ENCODE measurements at regions not wholly inside any gene's neighbourhood (a gene's known extent, or its start where the extent isn't known, plus 50 kb on each side); places are given as distances from the start of the nearest gene placed in this dataset.
A peak's percentile ranks its signal among the peaks of the same experiment; 100 is the strongest.
"Not testable (repeated sequence)": the region's sequence is repeated elsewhere in the genome, so short reads cannot be mapped to it uniquely, and the experiment has no call there.

DNA sequence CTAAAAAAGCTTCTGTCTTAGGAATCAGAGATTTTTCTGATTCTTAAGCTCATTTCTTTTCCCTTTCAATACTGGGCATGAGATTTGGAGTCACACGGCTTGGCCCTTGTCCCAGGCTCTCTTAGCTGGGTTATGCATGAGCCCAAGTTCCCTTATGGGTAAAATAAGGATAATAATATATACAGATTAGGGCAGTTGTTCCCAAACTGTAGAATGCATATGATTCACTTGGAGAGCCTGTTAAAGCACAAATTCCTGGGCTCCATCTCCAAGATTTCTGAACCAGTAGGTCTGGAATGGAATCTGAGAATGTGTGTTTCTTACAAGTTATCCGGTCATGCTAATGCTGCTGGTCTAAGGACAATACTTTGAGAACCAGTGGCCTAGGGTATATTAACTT is 154.0 kb downstream of the REEP3 start:
- DNase-seq: no peak

- no peak for DNase-seq
Observed at GRCh38 chr10:63677001-63677400, 155.8 kb downstream of the REEP3 start.

GRCh38 chr10:63680545-63680944 is 159.3 kb downstream of the REEP3 start:
- not testable (repeated sequence) for DNase-seq

DNA sequence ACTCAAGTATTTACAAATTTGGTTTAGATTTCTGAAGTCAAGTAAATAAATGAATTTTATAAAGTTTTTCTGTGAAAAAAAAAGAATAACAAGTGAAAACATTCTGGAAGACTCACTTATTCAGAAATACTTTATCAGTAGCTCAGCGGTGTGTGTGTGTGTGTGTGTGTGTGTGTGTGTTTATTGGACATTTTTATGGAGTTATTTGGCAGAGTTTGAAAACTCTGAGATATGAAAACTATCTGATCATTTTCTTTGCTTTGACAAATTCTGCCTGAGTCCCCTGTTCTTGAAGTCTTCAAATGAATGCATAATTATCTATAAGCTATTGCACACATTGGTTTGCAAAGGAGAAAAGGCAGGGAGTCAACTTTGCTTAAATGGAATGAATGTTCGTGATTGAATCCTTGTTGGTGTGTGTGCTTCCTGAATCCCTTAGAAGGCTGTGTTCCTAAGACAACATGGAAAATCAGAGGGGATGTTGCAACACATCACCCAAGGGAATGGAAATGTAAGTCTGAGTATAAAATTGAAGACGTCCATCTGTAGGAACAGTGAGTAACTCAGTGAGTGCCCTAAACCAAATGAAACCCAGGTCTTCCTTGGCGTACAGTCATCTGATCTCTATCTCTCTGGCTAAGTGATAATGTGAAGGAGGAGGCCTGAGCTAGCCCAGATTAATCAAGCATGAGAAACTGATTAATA is 160.9 kb downstream of the REEP3 start:
- no peak for DNase-seq

GRCh38 chr10:63682698-63683052 is 161.5 kb downstream of the REEP3 start:
- DNase-seq: not testable (repeated sequence)

DNA sequence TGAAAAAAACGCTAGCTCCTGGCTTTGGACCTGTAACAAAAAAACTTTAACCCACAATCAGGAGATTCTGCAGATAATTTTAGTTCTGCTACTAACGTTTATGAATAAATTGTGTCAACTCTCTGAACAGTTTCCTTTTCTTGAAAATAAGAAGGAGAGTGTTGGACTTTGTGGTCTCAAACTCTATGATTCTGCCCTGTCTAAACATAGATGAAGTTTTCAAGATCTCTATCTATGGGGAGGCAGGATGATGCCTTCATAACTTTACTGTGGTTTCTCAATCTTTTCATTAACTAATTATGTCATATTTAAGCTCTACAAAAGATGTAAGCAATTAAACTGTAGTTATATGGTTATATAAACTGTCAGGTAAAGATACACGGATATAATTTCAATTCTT is 162.0 kb downstream of the REEP3 start:
- DNase-seq: no peak

- no peak for DNase-seq
Observed at GRCh38 chr10:63683686-63684085, 162.5 kb downstream of the REEP3 start.

GRCh38 chr10:63684257-63684936 is 163.2 kb downstream of the REEP3 start:
- DNase-seq: no peak

GRCh38 chr10:63689768-63690167 is 168.6 kb downstream of the REEP3 start:
- no peak for DNase-seq

DNA sequence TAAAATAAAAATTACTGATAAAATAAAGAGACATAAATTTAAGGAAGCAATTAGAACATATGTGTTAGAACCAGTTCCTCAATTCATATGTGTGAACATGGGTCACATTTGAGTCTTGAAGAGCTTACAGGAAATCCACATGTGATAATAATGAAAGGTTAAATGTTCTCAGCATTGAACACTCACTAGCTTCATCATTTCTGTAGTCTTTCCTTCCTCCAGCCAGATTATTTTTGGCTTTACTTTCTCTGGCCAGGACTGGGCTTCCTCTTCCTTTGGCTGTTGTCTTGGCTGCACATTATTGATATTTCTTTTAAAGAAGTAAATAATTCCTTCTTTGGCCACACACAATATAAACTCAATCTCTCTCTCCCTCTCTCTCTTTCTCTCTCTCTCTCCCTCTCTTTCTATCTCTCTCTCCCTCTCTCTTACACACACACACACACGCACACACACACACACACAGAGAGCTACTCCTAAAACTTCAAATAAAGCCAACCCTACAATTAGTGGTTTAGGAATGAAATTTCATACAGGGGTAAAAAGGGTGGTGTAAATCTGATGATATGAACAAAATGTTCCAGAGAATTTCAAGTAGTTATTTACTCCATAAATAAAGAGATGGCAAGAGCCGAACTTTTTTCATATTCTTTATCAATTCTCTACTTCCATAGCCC is 171.2 kb downstream of the REEP3 start:
- peak in 1 of 2 experiments; percentile 43 for DNase-seq

DNA sequence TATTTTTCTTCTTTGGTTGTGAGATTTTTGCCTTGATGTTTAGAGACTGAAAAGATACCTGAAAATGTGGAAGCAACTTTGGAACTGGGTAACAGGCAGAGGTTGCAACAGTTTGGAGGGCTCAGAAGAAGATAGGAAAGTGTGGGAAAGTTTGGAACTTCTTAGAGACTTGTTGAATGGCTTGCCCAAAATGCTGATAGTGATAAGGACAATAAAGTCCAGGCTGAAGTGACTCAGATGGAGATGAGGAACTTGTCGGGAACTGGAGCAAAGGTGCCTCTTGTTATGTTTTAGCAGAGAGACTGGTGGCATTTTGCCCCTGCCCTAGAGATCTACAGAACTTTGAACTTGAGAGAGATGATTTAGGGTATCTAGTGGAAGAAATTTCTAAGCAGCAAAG is 171.8 kb downstream of the REEP3 start:
- DNase-seq: not testable (repeated sequence)

DNA sequence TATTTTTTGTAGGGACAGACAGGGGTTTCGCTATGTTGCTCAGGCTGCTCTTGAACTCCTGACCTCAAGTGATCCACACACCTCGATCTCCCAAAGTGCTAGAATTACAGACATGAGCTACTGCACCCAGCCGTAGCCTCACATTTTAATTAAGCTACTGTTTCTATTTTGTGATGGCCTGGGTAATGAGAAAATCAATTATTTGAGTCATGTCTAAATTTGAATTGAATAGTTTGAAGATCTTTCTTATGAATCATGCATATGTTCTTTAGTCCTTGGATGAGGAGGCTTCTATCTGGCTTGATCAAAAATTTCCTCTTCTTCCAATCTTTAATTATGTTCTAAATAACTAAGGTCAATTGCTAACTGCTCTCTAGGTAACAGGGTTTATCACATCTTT is 175.0 kb downstream of the REEP3 start:
- no peak for DNase-seq

DNA sequence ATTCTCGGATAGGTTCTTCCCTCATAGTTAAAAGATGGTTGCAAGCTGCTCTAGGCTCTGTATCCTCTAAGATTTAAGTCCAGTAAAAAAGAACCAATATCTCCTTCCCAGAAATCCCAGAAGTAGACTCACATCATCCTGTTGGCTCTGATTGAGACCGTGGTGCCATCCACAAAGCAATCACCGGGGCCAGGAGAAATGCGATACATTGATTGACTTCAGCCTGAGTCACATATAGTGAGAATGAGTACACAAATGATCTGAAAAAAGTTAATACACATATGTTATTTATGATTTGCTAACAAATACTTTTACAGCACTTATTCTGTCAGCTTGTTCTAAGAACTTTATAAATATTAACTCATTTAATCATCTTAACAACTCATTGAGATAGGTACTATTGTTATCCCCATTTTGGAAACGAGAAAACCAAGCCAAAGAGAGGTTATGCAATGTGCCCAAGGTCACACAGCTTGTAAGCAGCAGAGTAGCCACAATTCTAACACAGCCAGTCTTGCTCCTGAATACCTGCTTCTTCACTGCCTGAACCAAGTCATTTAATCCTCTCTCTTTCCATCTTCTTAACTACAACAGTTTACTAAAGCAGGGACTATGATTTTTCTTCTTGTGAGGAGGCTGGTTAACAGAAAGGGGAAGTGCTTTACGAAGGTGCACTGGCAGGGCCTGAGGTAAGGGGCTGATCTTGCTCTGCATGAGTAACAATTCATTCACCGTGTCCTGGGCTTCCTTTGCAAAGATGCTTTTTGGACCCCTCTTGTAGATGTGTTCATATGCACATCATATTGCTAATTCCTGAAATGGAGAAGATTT is 177.0 kb downstream of the REEP3 start:
- peak; percentile 36 to 57 for DNase-seq

DNA sequence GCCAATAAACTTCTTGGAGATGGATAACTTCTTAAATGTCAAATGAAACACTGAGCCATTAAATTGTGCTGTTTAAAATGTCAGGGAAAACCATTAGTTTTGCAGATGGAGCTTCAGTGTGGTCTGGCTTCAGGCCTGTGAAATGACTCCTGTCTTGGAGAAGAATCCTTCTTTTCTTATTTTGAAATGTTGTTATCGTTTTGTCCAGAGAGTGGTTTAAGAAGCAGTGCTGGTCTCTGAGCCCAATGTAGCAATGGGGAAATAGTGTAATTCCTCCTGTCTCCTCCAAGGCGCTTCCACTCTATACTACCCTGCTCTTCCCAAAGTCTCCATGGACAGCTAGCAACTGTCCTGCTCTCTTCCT is 177.6 kb downstream of the REEP3 start:
- DNase-seq: no peak

- peak in 1 of 2 experiments; percentile 41 for DNase-seq
Observed at GRCh38 chr10:63699785-63700613, 178.8 kb downstream of the REEP3 start.

- no peak for DNase-seq
Observed at GRCh38 chr10:63700631-63701156, 179.5 kb downstream of the REEP3 start.

- no peak for DNase-seq
Observed at GRCh38 chr10:63702092-63702491, 180.9 kb downstream of the REEP3 start.

GRCh38 chr10:63703113-63703670 is 182.0 kb downstream of the REEP3 start:
- DNase-seq: peak; percentile 97 to 98

DNA sequence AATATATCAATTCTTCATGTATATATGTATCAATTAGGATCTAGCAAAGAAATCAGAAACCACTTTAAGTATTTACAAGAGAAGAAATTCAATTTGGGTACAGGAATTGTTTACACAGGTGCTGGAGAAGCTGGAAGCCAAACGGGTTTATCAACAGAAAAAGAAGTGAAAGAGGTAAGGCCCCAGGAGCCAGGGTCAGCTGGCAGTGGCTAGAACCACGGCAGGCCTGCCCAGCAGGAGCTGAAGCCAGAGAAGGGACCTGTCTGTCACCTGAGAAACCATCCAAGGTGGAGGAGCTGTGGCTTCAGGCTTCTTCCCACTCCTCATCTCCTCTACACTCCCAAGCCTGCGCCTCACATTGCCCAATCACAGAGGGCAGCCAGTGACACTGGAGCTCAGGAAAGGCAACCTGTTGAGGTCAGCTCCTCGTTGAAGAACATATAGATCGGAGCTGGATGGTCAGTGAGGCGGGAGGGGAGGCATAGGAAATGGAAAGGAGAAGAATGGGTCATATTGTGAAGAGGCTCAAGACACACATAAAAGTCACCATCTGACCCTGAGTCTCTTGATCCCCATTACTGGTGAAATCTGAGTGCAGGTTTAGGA is 182.6 kb downstream of the REEP3 start:
- no peak for DNase-seq

DNA sequence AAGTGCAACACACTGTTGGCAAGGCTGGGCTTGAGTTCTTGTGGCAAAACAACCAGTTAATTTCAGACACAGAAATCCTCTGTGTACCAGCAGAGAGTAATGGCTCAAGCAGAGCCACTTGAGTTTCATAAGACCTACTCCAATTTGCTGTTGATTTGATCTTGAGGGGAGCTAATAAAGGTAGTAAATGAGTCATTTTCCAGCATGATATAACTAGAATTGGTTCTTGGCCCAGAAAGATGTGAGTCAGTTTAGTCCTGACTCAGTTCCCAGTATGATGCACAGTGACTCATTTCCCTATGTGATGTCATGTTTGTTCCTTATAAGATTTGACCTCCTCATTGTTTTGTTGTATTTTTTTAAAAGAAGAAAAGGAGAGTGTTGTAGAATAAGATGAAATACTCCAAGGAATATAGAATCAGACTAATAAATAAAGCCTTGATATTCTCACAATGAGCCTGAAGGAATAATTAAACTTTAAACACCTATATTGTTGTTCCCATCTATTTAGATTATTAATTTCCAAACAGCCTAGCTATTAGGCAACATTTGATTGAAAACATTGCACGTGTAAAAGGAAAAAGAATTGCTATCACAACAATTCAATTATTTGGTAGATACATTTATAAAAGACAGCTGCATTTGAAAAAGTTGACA is 186.2 kb downstream of the REEP3 start:
- DNase-seq: peak; percentile 58 to 71

- DNase-seq: no peak
Observed at GRCh38 chr10:63708421-63708820, 187.2 kb downstream of the REEP3 start.

All from Kasumi-1 (cell line).